ENCODE measurements at regions not wholly inside any gene's neighbourhood (a gene's known extent, or its start where the extent isn't known, plus 50 kb on each side); places are given as distances from the start of the nearest gene placed in this dataset.

DNA sequence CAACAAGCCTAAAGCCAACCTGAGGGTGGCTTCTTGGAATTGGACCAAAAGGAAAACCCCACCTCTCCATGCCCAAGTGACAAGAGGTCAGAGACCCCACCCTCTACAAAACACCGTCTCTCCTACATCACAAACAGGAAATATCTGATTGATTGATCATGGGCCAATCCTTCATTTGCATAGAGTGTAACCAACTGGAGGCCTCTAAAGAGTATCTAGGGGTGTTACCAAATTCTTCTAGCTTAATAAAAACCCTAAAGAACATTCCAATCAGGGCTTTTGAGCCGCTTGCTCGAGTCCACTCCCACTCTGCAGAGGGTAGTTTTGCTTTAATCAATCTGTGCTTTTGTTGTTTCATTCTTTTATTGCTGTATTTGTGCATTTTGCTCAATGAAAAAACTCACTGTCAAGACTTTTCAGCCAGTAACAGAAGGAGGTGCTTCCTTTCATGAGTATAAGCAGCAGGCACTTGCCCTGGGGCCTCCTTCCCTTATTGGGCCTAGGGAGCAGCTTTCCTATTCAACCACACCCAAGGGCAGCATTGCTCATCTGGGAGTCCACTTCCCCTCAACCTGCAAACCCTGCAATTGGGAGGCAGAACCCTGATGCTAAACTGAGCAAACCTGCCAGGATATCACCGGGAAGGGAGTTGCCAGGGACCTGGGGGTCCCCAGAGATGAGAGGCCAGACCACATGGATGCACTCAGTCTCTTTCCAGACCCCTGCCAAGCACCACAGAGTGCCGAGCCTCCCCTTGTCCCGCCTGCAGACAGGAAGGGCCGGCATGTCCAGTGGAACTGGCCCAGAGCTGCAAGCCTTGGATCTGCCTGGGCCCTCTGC lies 154.3 kb upstream of the VSTM2B start:
- Histone ChIP-seq H3K4me1 (no peaks in the 10 kb centered on the region), H3K27me3 (no peaks in the 10 kb centered on the region), H3K27ac (no peak overlapping the region), H3K36me3 (no peaks in the 10 kb centered on the region), H3K9me3 (no peaks in the 10 kb centered on the region), H3K4me3 (no peak overlapping the region)
- WGBS, 2 donors, result 46 to 72% methylated on average over 5 to 7 of the region's 7 CpGs
- DNase-seq (no peak), ATAC-seq (ENCODE audit: low FRiP score in 2 of 2) (peak in 1 of 2 donors; percentile 11)
- TF ChIP-seq EP300 (IDR thresholded peaks at IDR 0.05) (no peak), POLR2AphosphoS5 (IDR thresholded peaks at IDR 0.05) (no peak), POLR2A (IDR thresholded peaks at IDR 0.05) (no peak)
- TF ChIP-seq, protein P1, sequence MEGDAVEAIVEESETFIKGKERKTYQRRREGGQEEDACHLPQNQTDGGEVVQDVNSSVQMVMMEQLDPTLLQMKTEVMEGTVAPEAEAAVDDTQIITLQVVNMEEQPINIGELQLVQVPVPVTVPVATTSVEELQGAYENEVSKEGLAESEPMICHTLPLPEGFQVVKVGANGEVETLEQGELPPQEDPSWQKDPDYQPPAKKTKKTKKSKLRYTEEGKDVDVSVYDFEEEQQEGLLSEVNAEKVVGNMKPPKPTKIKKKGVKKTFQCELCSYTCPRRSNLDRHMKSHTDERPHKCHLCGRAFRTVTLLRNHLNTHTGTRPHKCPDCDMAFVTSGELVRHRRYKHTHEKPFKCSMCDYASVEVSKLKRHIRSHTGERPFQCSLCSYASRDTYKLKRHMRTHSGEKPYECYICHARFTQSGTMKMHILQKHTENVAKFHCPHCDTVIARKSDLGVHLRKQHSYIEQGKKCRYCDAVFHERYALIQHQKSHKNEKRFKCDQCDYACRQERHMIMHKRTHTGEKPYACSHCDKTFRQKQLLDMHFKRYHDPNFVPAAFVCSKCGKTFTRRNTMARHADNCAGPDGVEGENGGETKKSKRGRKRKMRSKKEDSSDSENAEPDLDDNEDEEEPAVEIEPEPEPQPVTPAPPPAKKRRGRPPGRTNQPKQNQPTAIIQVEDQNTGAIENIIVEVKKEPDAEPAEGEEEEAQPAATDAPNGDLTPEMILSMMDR (IDR thresholded peaks at IDR 0.05), result no peak

DNA sequence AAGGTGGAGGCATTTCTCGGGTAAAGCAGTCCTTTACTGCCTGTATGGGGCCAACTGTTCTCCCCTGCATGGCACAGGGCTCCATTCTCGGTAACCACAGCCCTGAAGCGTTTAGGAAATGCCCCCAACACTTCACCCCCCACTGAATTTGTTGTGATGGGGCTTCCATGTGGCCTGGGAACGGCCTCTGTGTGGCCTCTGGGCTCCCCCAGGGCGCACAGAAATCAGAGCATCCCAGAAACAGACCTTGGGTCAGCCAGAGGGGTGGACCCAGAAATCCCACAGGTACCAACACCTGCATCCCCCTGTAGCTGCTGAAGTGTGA lies 153.7 kb upstream of the VSTM2B start:
- DNase-seq (no peak), ATAC-seq (ENCODE audit: low FRiP score in 2 of 2) (peak in 1 of 2 donors; percentile 8)
- Histone ChIP-seq H3K9me3 (no peaks in the 10 kb centered on the region), H3K4me1 (no peaks in the 10 kb centered on the region), H3K27me3 (no peaks in the 10 kb centered on the region), H3K4me3 (no peak overlapping the region), H3K27ac (no peak overlapping the region), H3K36me3 (no peaks in the 10 kb centered on the region)
- TF ChIP-seq POLR2AphosphoS5 (IDR thresholded peaks at IDR 0.05) (no peak), EP300 (IDR thresholded peaks at IDR 0.05) (no peak), POLR2A (IDR thresholded peaks at IDR 0.05) (no peak)
- TF ChIP-seq, protein P1 (IDR thresholded peaks at IDR 0.05), result no peak
- WGBS, 2 donors, result 60 to 78% methylated on average over 1 to 4 of the region's 5 CpGs

DNA sequence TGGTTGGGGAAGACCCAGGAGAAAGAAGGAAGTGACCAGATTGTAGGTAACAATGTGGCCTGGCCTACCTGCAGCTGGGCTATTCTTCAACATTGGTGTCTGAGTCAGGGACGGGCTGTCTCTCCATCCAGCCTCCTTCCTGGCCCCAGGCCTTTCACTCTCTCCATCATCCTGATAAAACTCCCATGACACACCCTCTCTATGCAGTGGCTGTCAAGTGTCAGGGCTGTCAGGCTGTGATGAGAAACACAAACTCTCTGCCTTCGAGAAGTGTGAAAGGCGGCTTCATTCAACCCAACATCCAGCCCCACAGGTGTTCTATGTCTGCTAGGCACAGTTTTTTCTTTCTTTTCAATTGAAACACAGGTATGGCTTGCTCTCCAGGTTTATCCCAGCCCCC lies 153.3 kb upstream of the VSTM2B start:
- WGBS, 2 donors, result 44 to 62% methylated on average over 3 of the region's 3 CpGs
- H3K9me3 ChIP-seq, result no peaks in the 10 kb centered on the region
- no peaks in the 10 kb centered on the region for H3K4me1 ChIP-seq

DNA sequence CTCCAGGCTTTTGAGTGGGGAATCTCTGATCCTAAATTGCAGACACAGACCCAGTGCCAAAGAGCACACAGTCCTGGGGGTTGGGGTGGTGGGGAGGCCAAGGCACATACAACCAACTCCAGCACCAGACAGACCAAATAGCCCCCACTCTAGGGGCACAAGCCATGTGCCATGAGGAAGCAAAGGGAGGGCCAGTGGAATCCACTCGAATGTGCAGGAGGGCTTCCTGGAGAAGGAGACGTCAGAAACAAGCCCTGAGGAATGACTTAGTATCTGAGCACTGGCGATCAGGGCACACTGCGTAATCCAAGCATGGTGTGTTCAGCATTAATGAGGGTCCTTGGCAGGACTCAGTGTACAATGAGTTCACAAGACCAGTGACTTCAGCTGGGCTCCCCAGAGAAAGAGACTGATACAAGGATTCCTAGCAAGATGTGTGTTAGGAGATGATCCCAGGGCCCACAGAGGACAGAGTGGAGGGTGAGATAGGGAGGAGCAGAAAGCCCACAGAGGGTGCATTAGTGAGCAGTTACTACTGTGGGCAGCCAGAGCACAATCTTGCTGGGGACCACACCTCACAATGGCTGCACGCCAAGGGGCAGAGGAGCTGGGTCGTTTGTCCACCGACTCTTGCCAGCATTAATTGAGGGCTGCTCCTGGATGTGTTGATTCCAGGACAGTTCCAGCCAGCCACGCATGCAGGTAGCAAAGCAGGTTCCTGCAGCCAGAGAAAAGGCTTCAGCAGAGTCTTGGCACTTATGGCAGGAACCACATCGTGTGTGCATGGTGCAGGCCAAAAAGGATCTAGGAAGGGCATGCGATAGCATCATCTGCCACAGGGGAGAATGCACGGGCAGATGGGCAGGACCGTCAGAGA lies 152.6 kb upstream of the VSTM2B start:
- 76 to 78% methylated on average over 10 to 12 of the region's 12 CpGs for WGBS, 2 donors
- H3K4me3 ChIP-seq, result no peak overlapping the region
- DNase-seq (peak in 1 of 2 donors; percentile 12), ATAC-seq (ENCODE audit: low FRiP score in 2 of 2) (no peak)
- no peaks in the 10 kb centered on the region for H3K36me3 ChIP-seq
- no peak for TF ChIP-seq POLR2A (IDR thresholded peaks at IDR 0.05)
- no peak for TF ChIP-seq POLR2AphosphoS5 (IDR thresholded peaks at IDR 0.05)
- TF ChIP-seq, protein P1 (IDR thresholded peaks at IDR 0.05), result no peak
- TF ChIP-seq EP300 (IDR thresholded peaks at IDR 0.05), result no peak
- H3K9me3 ChIP-seq, result no peaks in the 10 kb centered on the region
- H3K4me1 ChIP-seq, result no peaks in the 10 kb centered on the region
- no peaks in the 10 kb centered on the region for H3K27me3 ChIP-seq
- H3K27ac ChIP-seq, result no peak overlapping the region

More for the DNA sequence above, 153.3 kb upstream of the VSTM2B start:
- no peak overlapping the region for H3K4me3 ChIP-seq
- H3K27me3 ChIP-seq, result no peaks in the 10 kb centered on the region
- no peak for ATAC-seq (ENCODE audit: low FRiP score in 2 of 2)
- H3K36me3 ChIP-seq, result no peaks in the 10 kb centered on the region
- DNase-seq, result no peak
- H3K27ac ChIP-seq, result no peak overlapping the region
- no peak for TF ChIP-seq POLR2A (IDR thresholded peaks at IDR 0.05)
- TF ChIP-seq EP300 (IDR thresholded peaks at IDR 0.05), result no peak
- TF ChIP-seq POLR2AphosphoS5 (IDR thresholded peaks at IDR 0.05), result no peak
- TF ChIP-seq, protein P1 (IDR thresholded peaks at IDR 0.05), result no peak
